AG04450 (cell line): ENCODE measurements at regions not wholly inside any gene's neighbourhood (a gene's known extent, or its start where the extent isn't known, plus 50 kb on each side); places are given as distances from the start of the nearest gene placed in this dataset.

ENCODE experiments used
- CTCF ChIA-PET: fragments of 300-600, 350-600 bp; formaldehyde crosslinking; extraction: SDS; loops from one replicate; lab custom pipeline; 2022; ENCODE audit warnings: antibody characterized with exemption, inconsistent platforms; lab: Charles Lee
- POLR2A ChIA-PET: fragments of 350-600 bp; formaldehyde crosslinking; extraction: SDS; loops from one replicate; lab custom pipeline; 2021; ENCODE audit warnings: antibody characterized with exemption, inconsistent platforms; lab: Yijun Ruan, JAX
- DNase-seq: peaks from one replicate; pipeline ENCODE4 v3.0.0-alpha.2; 2011; ENCODE audit warnings: low read depth, low spot score
- H3K27ac ChIP-seq: one replicate; pipeline ENCODE4 v1.5.1; 2012; ENCODE audit warnings: low read depth, low read length, control low read depth
- H3K27me3 ChIP-seq: one replicate; pipeline ENCODE4 v1.6.0; 2012; ENCODE audit warnings: low read length; ENCODE audit not compliant: control insufficient read depth, insufficient read depth
- H3K4me3 ChIP-seq: 2 replicates; pipeline ENCODE4 v1.5.1; 2011; ENCODE audit warnings: mild to moderate bottlenecking, low read depth, low read length, control low read depth
- H3K9me3 ChIP-seq: 2 replicates; pipeline ENCODE4 v1.5.1; 2012; ENCODE audit warnings: low read length; ENCODE audit not compliant: control insufficient read depth, insufficient read depth
- TF ChIP-seq, protein P1 (sequence below): IDR thresholded peaks from 2 replicates; pipeline ENCODE4 v1.5.1; 2011; ENCODE audit warnings: low read depth, low read length, control low read depth, inconsistent platforms

DNA sequence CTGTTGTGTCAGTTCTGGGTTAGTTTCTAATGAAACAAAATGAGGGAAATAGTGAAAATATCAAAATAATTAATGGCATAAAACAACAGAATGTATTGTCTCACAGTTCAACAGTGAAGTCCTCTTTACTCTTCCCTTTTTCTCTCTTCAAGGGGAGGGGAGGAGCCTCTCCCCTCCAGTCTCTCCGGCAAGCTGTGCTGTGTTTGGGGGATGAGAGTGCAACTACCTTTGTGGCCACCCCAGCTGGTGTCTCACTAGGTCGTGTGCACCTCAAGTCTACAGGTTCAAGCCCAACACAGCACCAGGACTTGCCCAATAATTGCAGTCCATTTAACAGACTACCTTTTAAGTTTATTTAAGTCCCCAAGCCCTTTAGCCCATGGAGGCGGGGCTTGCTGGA, 271.7 kb upstream of the DOK6 start:
- ChIA-PET CTCF (no interaction called here), POLR2A (no interaction called here)
- Histone ChIP-seq H3K4me3 (no peak overlapping the region), H3K27me3 (no peaks in the 10 kb centered on the region), H3K27ac (no peak overlapping the region), H3K9me3 (no peaks in the 10 kb centered on the region)
- DNase-seq: no peak
- TF ChIP-seq, protein P1, sequence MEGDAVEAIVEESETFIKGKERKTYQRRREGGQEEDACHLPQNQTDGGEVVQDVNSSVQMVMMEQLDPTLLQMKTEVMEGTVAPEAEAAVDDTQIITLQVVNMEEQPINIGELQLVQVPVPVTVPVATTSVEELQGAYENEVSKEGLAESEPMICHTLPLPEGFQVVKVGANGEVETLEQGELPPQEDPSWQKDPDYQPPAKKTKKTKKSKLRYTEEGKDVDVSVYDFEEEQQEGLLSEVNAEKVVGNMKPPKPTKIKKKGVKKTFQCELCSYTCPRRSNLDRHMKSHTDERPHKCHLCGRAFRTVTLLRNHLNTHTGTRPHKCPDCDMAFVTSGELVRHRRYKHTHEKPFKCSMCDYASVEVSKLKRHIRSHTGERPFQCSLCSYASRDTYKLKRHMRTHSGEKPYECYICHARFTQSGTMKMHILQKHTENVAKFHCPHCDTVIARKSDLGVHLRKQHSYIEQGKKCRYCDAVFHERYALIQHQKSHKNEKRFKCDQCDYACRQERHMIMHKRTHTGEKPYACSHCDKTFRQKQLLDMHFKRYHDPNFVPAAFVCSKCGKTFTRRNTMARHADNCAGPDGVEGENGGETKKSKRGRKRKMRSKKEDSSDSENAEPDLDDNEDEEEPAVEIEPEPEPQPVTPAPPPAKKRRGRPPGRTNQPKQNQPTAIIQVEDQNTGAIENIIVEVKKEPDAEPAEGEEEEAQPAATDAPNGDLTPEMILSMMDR: no peak

DNA sequence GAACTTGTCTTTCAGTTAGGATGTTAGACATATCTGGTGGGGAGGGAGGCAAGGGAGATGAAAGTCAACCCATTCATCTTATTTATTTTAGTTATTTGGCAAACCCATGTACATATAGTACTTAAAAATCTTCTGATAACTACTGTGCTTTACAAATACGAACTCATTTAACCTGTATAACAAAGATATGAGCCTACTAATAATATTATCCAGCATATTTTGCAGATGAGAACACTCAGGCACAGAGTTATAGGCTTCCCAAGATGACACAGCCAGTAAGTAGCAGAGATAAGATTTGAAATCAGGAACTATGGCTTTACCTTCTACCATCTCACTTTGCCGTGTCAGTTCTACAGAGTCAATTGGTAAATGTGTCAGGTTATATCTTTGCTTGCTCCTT, 262.6 kb upstream of the DOK6 start:
- Histone ChIP-seq H3K9me3 (no peaks in the 10 kb centered on the region), H3K27ac (no peak overlapping the region), H3K4me3 (no peak overlapping the region), H3K27me3 (no peaks in the 10 kb centered on the region)
- DNase-seq: no peak
- ChIA-PET CTCF (no interaction called here), POLR2A (no interaction called here)
- TF ChIP-seq, protein P1: no peak

DNA sequence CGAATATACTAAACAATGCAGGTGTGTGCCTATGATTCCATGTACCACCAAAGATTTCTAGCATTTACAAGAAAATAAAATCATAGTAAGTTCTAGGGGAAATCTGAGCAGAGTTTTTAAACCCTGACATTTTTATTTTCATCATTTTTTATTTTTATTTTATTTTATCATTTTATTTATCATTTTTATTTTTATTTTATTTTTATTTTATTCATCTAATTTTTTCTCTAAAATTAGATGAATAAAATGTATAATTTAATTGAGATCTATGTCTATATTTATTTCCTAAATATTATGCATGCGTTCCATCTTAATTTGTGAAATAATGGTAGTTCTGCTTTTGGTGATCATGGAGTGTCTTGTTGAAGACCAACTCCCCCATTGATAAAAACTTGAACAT, 257.6 kb upstream of the DOK6 start:
- no peak overlapping the region for H3K27ac ChIP-seq
- H3K27me3 ChIP-seq: no peaks in the 10 kb centered on the region
- POLR2A ChIA-PET: no interaction called here
- TF ChIP-seq, protein P1: no peak
- CTCF ChIA-PET: no interaction called here
- H3K9me3 ChIP-seq: no peaks in the 10 kb centered on the region
- DNase-seq: no peak
- H3K4me3 ChIP-seq: no peak overlapping the region

DNA sequence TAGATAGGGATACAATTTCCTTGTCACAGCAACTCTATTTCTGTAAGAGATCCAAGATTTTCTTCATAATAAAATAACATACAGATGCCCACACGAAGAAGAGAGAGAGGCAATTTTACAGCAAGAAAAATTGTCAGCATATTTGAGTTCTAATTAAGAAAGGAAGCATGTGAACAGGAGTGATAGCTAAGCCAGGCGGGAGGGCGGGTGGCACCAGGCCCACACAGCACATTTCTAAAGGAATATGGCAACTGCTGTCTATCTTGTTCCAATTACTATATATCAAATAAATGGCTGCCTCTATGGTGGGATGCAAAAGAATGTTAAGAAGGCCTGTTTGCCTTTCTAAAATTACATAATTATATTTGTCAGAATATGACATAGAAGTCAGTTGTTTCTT, 248.3 kb upstream of the DOK6 start:
- TF ChIP-seq, protein P1: no peak
- ChIA-PET POLR2A (no interaction called here), CTCF (interaction anchor here (0.7 kb wide), 1 partner anchor 13 kb away, joined by 3 read pairs; no protein-coding TSS in a partner anchor)
- no peaks in the 10 kb centered on the region for H3K9me3 ChIP-seq
- no peaks in the 10 kb centered on the region for H3K27me3 ChIP-seq
- no peak for DNase-seq
- H3K4me3 ChIP-seq: no peak overlapping the region
- H3K27ac ChIP-seq: no peak overlapping the region

DNA sequence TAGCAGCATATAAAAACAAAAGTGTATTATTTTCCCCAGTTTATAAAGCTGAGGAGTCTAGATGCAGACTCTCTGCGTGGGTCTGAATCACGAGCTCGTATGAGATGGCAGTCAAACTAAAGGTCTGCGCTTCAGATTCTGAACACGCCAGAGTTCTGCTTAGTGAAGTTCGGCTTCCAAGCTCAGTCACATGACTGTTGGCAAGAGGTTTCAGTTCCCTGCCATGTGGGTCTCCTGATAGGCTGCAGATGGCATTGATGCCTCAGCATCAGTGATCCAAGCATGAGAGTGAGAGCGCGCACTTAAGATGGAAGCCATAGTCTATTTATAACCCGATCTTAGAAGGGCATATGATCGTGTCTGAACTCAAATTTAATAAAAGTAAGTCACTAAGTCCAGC, 242.8 kb upstream of the DOK6 start:
- TF ChIP-seq, protein P1: no peak
- H3K4me3 ChIP-seq: no peak overlapping the region
- no peaks in the 10 kb centered on the region for H3K9me3 ChIP-seq
- ChIA-PET CTCF (no interaction called here), POLR2A (no interaction called here)
- H3K27ac ChIP-seq: no peak overlapping the region
- no peak for DNase-seq
- H3K27me3 ChIP-seq: no peaks in the 10 kb centered on the region
